NCI-H187 (cell line): ENCODE measurements at regions not wholly inside any gene's neighbourhood (a gene's known extent, or its start where the extent isn't known, plus 50 kb on each side); places are given as distances from the start of the nearest gene placed in this dataset.
"Not testable (repeated sequence)": the region's sequence is repeated elsewhere in the genome, so short reads cannot be mapped to it uniquely, and the experiment has no call there.

Experiments used
- DNase-seq, 2 experiments: peaks; one replicate each; lab custom pipeline; 2025; lab: John Stamatoyannopoulos, UW

DNA sequence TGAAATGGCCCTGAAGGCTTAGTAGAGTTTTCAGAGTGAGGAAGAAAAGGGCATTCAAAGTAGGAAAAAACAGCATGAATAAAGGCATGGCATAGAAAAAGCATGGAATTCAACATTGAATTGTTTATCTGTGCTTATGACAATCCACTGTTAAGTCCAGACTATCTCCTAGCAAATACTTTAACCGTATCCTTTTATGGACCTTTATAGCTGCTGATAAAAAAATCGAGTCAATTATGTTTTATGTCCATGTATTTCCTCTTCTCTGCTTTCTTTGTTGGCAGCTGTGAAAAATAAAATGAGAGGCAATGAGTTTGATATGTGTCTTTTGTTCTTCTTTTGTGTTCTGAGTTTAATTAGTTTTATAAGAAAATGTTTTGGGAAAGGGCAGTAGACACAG lies 70.4 kb downstream of the TDRD15 start:
- DNase-seq = no peak

DNA sequence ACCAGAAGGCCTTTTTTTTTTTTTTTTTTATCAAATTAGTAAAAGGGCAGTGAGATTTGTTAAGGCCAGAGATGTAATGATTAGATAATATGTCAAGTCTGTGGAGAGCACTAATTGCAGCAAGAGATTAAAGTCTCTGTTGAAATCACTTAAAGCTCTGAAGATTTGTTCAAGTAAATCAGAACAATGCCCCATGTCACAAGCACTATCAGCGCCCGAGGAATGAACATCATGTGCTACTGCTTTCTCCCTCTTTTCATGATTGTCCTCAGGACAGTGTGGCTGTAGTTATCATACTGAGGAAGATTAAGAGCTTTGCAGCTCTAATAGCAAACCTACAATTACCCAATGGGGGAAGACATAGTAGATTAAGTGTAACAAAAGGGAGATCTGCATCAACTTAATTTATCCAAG lies 71.1 kb downstream of the TDRD15 start:
- DNase-seq = no peak

DNA sequence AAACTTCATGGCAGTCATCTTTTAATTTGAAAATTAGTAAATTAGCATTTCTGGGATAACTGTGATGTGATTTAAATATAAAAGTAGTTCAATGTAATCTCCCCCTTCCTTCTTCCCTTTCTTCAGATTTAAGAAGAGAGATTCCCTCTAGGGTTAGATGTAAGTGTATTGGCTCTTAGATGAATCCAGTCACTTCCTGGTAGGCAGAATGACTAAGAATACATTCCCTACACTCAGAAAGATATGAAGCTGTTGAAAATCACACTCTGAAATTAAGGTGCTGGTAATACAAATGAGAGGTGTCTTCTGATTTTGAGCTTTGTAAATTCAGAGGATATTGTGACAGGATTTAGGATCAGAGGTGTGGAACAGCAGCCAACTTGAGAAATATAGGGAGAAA lies 71.6 kb downstream of the TDRD15 start:
- DNase-seq = no peak

GRCh38 chr2:21198637-21199036 lies 74.9 kb downstream of the TDRD15 start:
- no peak for DNase-seq

GRCh38 chr2:21203976-21204375 lies 80.2 kb downstream of the TDRD15 start:
- no peak for DNase-seq

GRCh38 chr2:21214085-21214484 lies 90.3 kb downstream of the TDRD15 start:
- not testable (repeated sequence) for DNase-seq

GRCh38 chr2:21217442-21217841 lies 93.7 kb downstream of the TDRD15 start:
- no peak for DNase-seq

DNA sequence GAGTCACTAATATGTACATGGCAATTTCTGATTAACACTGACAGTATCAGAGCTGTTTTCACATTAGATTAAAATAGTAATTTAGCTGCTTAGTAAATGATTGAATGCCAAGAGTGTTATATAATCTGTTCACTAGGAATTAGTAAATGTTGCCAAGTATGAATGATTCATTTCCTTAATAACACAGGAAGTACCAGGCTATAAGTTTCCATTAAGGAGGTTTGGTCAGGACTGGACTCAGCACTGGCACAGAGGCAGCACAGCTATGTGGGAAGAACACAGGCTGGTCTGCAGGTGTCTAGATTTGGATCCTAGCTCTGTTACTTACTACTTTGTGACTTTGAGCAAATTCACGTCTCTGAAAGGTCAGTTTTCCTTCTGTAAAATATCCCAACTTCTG lies 97.2 kb downstream of the TDRD15 start:
- no peak for DNase-seq

GRCh38 chr2:21223618-21224017 lies 99.8 kb downstream of the TDRD15 start:
- no peak for DNase-seq

DNA sequence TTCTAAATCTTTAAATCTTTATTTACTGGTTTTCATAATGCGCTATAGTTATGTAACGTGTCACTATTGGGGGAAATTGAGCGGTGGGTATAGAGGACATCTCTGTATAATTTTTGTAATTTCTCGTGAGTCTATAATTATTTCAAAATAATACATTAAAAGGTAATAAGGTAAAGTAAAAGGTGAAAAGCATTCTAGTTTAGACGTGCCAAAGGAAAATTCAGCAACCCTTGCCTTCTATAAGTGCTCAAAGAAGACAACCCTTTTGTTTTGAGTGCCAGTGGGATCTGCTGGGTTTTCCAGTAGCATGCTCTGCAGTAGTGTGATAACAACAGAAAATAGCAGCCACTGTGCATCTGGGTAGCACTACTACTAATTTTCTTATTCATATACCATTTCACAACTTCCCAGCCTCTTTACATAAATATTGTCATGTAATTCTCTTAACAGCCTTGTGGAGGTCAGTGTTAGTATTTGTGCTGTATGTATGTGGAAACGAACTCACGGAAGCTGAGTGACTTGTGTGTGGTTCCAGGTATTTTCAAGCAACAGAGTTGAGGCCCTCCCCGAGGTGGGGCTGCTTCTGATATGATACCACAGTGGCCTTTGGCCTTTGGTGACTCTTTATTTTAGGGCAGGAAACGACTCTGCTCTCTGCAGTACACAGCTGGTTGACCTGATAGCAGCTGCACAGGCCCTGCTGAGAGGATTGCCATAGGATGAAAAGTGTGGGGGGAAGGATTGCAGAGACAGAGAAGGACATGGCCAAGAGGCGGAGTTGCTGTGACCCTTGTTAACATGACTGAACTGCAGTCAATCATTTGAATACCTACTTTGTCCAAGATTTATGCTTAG lies 104.5 kb downstream of the TDRD15 start:
- DNase-seq = no peak

- DNase-seq = no peak
Observed at GRCh38 chr2:21229302-21229701, 105.5 kb downstream of the TDRD15 start.

GRCh38 chr2:21230140-21230539 lies 106.4 kb downstream of the TDRD15 start:
- DNase-seq = no peak

DNA sequence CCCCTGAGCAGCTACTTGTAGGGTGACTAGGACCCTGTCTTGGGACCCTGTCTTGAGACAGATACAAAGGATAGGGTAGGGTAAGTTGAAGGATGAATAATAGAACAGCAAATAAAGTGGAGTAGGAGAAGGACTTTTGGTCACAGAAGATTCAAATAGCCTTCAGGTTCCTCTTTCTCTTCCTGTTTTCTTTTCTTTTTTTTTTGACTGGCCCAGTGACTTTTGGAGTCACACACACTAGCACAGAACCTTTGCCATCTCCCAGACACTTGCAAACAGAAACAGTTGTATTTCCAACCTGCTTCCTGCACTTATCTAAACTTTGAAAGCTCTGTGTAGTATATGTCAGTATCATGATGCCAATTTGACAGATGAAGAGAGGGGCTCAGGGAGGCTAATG lies 108.2 kb downstream of the TDRD15 start:
- DNase-seq = no peak

DNA sequence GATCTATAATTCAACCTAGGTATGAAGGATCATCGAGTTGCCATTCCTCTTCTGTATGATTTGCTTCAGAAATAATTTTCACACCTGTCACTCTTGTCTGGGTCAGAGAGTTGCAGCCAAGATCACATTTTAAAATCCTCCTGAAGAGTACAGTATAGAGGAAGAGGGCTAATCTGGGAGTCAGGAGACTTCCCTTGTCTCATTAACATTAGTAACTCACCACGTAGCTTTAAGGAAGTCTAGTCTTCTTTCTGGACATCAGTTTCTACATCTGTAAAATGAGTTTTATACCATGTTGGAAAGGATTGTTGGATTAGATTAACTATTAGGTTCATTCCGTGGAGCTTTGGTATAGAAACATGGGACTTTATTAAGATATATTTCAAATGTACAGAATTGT lies 109.4 kb downstream of the TDRD15 start:
- no peak for DNase-seq

DNA sequence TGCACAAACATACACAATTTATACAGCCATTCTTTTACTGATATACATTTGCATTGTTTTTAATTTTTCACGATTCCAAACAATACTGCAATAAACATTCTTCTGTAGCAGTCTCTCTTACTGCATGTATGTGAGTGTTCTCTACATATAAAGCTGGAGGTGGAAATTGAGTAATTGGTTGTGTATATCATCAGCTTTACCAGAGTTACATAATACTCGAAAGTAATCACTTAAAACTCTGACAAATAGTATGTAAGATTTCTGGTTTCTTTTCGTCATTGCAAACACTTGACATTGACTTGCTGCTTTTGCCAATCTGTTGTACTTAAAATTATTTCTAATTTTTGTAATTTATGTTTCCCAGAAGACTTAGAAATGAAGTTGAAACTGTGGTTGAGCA lies 110.2 kb downstream of the TDRD15 start:
- no peak for DNase-seq

- DNase-seq = no peak
Observed at GRCh38 chr2:21234464-21235120, 110.8 kb downstream of the TDRD15 start.

GRCh38 chr2:21239749-21240148 lies 116.0 kb downstream of the TDRD15 start:
- DNase-seq = not testable (repeated sequence)

GRCh38 chr2:21244161-21244560 lies 120.4 kb downstream of the TDRD15 start:
- no peak for DNase-seq

DNA sequence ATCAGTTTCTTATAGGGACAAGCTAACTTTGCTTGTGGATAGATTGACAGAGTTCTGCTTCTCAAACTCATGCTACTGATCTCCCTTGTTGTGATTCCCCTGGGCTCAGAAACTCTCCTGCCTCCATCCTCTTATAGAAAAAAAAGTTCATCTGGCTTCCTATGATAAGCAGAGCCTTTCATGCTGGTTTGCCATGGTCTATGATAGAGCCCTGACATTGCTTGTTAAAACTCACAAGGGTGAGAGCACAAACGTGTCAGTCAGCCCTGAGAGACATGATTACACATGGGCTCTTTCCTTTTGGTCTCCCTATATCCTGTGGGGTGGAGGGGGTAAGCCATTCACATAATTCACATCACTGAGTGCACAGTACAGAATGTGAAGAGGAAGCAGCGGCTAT lies 121.8 kb downstream of the TDRD15 start:
- DNase-seq = no peak

DNA sequence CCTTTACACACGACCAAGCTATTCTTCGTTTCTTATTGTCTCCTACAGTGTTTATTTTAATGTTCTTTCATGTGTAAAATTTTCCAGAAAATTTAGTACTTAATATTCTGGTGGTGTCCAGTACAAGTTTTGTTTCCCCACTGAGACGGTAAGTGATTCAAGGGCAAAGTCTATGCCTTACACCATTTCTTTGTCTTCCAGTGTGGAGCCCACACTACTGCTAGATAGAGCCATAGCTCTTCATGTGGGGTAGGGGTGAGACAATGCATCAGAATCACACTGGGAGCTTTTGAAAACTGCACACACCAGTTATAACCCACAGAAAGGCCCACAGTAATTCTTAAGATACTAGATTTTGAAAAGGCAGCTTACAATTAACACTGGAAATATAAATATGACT lies 125.6 kb downstream of the TDRD15 start:
- no peak for DNase-seq

DNA sequence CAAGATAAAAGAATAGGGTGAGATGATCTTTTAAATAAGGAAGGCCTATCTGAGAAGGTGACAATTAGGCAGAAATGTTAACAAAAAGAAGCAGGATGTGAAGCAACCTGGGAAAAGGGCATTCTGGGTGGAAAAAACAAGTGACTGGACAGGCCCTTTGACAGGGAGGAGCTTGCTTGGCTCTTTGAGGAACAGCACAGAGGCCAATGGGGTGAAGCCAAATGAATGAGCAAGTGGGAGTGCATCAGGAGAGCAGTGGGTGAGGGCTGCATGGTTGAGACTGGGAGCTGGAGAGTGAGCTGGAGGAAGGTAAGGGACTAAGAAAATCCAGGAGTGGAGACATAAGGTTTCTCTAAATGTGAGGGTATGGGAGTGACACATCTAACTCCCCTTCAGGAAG lies 126.9 kb downstream of the TDRD15 start:
- DNase-seq = no peak

- DNase-seq = no peak
Observed at GRCh38 chr2:21251216-21251980, 127.6 kb downstream of the TDRD15 start.
